Activated effector memory CD4-positive, alpha-beta T cell treated with anti-CD3 and anti-CD28 coated beads, Interleukin-2, amount 50 U/mL, for 16 hours (primary cell): ENCODE measurements at regions not wholly inside any gene's neighbourhood (a gene's known extent, or its start where the extent isn't known, plus 50 kb on each side); places are given as distances from the start of the nearest gene placed in this dataset.

Experiments
- DNase-seq: peaks from one replicate; pipeline ENCODE4 v3.0.0-alpha.2; 2020

GRCh38 chr4:115729739-115730266 is 616.4 kb upstream of the NDST4 start:
- no peak for DNase-seq

- DNase-seq: no peak
Measured at GRCh38 chr4:115723621-115724020, 610.2 kb upstream of the NDST4 start.

- no peak for DNase-seq
Measured at GRCh38 chr4:115720611-115721010, 607.2 kb upstream of the NDST4 start.

GRCh38 chr4:115711575-115711974 is 598.2 kb upstream of the NDST4 start:
- DNase-seq: no peak

- DNase-seq: no peak
Measured at GRCh38 chr4:115688961-115689360, 575.5 kb upstream of the NDST4 start.

GRCh38 chr4:115687052-115687755 is 573.8 kb upstream of the NDST4 start:
- DNase-seq: no peak

- no peak for DNase-seq
Measured at GRCh38 chr4:115678425-115678941, 565.1 kb upstream of the NDST4 start.

GRCh38 chr4:115675719-115676118 is 562.3 kb upstream of the NDST4 start:
- no peak for DNase-seq

- no peak for DNase-seq
Measured at GRCh38 chr4:115674485-115674884, 561.1 kb upstream of the NDST4 start.

GRCh38 chr4:115671581-115671980 is 558.2 kb upstream of the NDST4 start:
- DNase-seq: no peak

- DNase-seq: no peak
Measured at GRCh38 chr4:115670930-115671329, 557.5 kb upstream of the NDST4 start.

GRCh38 chr4:115668396-115668795 is 555.0 kb upstream of the NDST4 start:
- DNase-seq: no peak

- no peak for DNase-seq
Measured at GRCh38 chr4:115664285-115664684, 550.9 kb upstream of the NDST4 start.

- no peak for DNase-seq
Measured at GRCh38 chr4:115660465-115660864, 547.0 kb upstream of the NDST4 start.

GRCh38 chr4:115657991-115658650 is 544.7 kb upstream of the NDST4 start:
- DNase-seq: no peak

GRCh38 chr4:115655626-115656025 is 542.2 kb upstream of the NDST4 start:
- DNase-seq: no peak

GRCh38 chr4:115648786-115649185 is 535.4 kb upstream of the NDST4 start:
- no peak for DNase-seq

GRCh38 chr4:115629270-115629669 is 515.9 kb upstream of the NDST4 start:
- no peak for DNase-seq

GRCh38 chr4:115609631-115610030 is 496.2 kb upstream of the NDST4 start:
- no peak for DNase-seq

GRCh38 chr4:115607311-115607710 is 493.9 kb upstream of the NDST4 start:
- no peak for DNase-seq

- no peak for DNase-seq
Measured at GRCh38 chr4:115596265-115597001, 483.0 kb upstream of the NDST4 start.

GRCh38 chr4:115580901-115581300 is 467.5 kb upstream of the NDST4 start:
- DNase-seq: no peak

- no peak for DNase-seq
Measured at GRCh38 chr4:115575851-115576250, 462.4 kb upstream of the NDST4 start.

GRCh38 chr4:115562506-115562905 is 449.1 kb upstream of the NDST4 start:
- no peak for DNase-seq
